Stimulated activated CD4-positive, alpha-beta T cell treated with anti-CD3 and anti-CD28 coated beads, TNF-alpha, amount 100 ng/mL, for 48 hours (primary cell): ENCODE measurements at regions not wholly inside any gene's neighbourhood (a gene's known extent, or its start where the extent isn't known, plus 50 kb on each side); places are given as distances from the start of the nearest gene placed in this dataset.
A peak's percentile ranks its signal among the peaks of the same experiment; 100 is the strongest.
"Not testable (repeated sequence)": the region's sequence is repeated elsewhere in the genome, so short reads cannot be mapped to it uniquely, and the experiment has no call there.

Experiments used
- DNase-seq, 3 donors: peaks; one replicate each; pipeline ENCODE4 v3.0.0-alpha.2; 2020; ENCODE audit warnings: low read depth in 3 of 3

GRCh38 chr20:5453316-5453715 lies 136.6 kb upstream of the PROKR2 start:
- DNase-seq = not testable (repeated sequence)

GRCh38 chr20:5452691-5453090 lies 135.9 kb upstream of the PROKR2 start:
- not testable (repeated sequence) for DNase-seq

DNA sequence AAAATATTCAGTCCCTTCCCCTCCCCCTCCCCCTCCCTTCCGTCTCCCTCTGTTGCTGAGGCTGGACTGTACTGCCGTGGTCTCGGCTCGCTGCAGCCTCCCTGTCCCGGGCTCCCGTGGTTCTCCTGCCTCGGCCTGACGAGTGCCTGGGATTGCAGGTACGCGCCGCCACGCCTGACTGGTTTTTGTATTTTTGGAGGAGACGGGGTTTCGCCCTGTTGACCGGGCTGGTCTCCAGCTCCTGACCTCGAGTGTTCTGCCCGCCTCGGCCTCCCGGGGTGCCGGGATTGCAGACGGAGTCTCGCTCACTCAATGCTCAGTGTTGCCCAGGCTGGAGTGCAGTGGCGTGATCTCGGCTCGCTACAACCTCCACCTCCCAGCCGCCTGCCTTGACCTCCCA lies 135.5 kb upstream of the PROKR2 start:
- DNase-seq = not testable (repeated sequence)

GRCh38 chr20:5451643-5452210 lies 135.0 kb upstream of the PROKR2 start:
- DNase-seq = no peak

DNA sequence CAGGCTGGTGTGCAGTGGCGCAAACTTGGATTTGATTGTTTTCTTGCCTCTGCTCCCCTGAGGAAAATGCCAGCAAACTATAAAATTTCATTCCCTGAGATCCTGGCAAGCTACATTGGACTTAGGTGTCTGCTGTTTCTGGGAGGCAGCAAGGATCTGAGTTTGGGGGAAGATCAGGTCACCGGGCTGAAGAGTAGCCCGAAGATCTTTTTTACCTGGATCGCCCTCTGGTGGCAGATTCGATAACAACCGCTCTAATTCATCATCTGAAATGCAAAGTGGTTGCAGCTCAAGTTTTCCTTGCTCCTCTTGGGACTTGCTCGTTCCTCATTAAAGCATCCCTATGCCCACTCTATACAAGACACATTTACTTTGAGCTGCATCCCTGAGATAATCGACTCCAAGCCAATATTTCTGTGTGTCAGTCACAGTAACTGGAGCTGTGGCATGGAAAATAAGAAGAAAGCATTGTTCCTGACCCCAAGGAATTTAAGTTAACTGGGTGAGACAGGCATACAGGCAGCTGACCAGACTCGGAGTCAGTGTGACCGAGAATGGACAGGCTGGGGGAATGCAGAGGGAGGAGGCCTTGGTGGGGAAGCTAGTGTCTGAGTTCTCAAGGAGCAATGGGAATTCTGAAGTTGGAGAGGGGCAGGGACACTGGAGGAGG lies 131.8 kb upstream of the PROKR2 start:
- peak; percentile 9 to 30 (median 20) for DNase-seq

DNA sequence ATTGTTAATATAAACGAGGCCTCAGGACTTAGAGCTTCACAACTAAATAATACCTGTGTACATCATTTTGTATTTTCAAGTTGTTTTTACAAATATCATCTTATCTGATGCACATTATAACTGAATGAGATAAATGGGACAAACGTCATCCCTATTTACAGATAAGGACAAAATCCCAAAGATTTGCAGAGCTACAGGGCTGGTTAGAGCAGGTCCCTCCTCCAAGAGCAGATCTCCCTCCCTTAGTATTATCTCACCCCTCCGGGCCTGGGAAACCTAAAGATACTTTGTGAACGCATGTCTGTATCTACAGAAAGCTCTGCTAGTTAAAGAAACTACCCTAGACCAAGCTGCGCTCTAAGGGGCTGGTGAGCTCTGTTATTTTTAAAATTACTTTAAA lies 130.4 kb upstream of the PROKR2 start:
- DNase-seq = no peak

GRCh38 chr20:5445611-5446010 lies 128.9 kb upstream of the PROKR2 start:
- DNase-seq = no peak

- no peak for DNase-seq
These were observed 125.3 kb upstream of the PROKR2 start for GRCh38 chr20:5442101-5442500.

GRCh38 chr20:5434116-5434515 lies 117.4 kb upstream of the PROKR2 start:
- no peak for DNase-seq

DNA sequence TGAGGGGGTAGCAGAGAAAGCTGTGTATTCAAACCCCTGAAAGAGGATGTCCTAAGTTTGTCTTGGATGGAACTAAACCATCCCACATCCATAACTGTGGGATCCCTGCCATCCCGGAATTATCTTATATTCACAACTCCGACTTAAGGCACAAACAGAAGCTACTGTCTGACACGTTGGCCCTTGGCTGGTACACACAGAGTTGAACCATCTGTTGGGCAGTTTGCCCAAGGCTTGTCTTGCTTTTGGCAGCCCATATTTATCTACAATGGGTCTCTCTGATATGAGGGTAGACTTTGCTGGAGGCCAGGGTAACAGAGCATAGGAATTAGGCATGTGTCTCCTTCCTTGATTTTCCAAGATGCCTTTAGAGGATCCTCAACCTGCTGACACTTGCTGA lies 116.6 kb upstream of the PROKR2 start:
- DNase-seq = no peak

- DNase-seq = no peak
These were observed 115.3 kb upstream of the PROKR2 start for GRCh38 chr20:5432030-5432429.

- no peak for DNase-seq
These were observed 113.9 kb upstream of the PROKR2 start for GRCh38 chr20:5430670-5431069.

- no peak for DNase-seq
These were observed 109.3 kb upstream of the PROKR2 start for GRCh38 chr20:5426026-5426425.

DNA sequence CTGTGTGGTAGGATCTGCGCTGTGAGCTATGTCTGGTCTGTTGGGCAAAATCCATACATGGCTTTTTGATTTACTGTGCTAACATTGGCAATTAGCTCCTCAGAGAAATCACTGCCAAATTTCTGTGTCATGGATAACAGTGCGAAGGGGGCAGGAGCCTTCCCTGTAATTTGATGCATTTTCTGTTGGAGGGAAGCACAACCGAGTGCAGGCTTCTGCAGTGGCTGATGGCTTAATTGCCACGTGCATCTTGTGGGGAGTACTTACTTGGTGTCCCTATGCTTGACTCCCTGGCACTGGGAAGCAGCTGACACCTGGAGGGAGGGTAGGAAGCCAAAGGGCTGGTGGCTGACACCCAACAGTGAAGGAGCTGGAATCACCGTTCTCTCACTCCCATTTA lies 99.3 kb upstream of the PROKR2 start:
- no peak for DNase-seq

DNA sequence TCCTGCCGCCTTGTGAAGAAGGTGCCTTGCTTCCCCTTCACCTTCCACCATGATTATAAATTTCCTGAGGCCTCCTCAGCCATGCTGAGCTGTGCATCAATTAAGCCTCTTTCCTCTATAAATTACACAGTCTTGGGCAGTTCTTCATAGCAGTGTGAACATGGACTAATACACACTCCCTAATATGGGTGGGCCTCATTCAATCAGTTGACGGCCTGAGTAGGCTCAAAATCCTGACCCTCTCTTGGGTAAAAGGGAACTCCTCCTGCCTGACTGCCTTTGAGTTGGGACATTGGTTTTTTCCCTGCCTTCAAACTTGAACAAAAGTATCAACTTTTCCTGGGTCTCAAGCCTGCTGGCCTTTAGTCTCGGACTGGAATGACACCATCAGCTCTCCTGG lies 96.6 kb upstream of the PROKR2 start:
- DNase-seq = no peak

DNA sequence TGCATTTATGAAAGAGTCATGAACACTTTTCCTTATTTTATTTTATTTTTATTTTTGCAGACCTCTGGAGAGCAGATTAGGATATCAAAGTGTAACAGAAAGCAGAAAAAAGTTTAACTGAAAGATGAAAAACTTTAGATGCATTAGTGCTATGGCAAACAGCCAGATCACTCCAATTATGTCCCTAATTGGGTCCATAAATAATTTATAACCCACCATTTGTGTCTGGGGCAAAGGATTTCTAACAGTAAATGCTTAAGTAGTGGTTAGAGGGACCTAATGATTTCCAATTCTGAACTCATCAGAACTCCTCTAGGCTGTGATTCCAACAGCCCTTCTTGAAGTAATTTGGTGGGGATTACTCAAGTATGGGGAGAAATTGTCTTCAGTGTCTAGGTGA lies 93.7 kb upstream of the PROKR2 start:
- DNase-seq = no peak

DNA sequence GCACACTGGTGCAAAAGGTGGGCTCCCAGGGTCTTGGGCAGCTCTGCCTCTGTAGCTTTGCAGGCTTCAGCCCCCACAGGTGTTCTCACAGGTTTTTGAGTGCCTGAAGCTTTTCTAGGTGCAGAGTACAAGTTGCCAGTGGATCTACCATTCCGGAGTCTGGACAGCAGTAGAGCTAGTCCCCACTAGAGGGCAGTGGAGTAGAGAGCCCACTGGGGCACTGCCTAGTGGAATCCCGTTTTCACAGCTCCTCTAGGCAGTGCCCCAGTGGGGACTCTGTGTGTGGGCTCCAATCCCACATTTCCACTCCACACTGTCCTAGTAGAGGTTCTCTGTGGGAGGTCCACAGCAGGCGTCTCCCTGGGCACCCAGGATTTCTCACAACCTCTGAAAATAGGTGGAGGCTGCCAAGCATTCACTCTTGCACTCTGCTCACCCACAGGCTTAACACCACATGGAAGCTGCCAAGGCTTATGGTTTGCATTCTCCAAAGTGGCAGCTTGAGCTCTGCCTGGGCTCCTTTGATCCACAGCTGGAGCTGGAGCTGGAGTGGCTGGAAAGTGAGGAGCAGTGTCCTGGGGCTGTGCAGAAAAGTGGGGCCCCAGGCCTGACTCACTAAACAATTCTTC lies 86.3 kb upstream of the PROKR2 start:
- DNase-seq = peak in 2 of 3 donors; percentile 6 to 20

GRCh38 chr20:5401277-5401875 lies 84.6 kb upstream of the PROKR2 start:
- no peak for DNase-seq

DNA sequence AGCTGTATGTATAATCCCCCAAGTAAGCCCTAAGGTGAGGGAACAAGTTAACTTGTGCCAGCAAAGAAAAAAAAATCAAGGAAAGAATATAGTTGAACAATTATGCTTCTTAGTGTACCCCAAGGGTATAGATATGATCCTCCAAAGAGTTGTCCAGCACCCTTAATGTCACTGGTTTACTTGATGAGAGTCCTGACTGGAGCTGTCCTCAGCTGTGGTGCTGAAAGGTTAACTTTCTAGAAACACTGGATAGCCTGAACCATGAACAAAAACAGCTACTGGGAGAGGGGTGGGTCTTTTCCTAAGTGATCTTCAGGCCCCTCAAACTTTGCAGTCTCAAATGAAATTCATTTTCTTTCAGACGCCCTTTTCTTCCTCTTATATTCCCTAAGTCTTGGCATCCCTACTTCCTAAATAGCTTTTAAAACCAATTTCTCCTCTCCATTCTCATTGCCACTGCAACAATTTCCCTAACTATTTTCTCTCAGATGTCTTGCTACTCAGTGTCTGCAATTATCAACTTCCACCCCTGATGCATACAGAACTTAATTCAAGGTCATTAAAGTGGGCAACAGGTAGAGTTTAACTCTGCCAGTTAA lies 83.5 kb upstream of the PROKR2 start:
- DNase-seq = no peak

GRCh38 chr20:5397393-5397792 lies 80.6 kb upstream of the PROKR2 start:
- no peak for DNase-seq

GRCh38 chr20:5395932-5396727 lies 79.4 kb upstream of the PROKR2 start:
- DNase-seq = no peak
